ENCODE measurements at regions not wholly inside any gene's neighbourhood (a gene's known extent, or its start where the extent isn't known, plus 50 kb on each side); places are given as distances from the start of the nearest gene placed in this dataset.

DNA sequence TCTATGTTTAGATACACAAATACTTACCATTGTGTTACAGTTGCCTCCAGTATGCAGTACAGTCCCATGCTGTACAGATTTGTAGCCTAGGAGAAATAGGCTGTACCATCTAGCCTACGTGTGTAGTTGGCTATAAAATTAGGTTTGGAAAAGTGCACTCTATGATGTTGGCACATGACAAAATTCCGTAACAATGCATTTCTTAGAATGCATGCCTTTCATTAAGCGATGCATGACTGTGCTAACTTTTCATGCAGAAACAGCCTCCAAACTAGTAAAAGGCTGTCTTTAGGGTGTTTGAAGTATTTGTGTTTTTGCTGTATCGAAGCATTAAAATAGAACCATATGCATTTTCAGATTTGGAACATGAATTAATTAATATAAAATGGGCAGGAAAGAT, 157.9 kb downstream of the RMI1 start:
- TF ChIP-seq, protein P1, sequence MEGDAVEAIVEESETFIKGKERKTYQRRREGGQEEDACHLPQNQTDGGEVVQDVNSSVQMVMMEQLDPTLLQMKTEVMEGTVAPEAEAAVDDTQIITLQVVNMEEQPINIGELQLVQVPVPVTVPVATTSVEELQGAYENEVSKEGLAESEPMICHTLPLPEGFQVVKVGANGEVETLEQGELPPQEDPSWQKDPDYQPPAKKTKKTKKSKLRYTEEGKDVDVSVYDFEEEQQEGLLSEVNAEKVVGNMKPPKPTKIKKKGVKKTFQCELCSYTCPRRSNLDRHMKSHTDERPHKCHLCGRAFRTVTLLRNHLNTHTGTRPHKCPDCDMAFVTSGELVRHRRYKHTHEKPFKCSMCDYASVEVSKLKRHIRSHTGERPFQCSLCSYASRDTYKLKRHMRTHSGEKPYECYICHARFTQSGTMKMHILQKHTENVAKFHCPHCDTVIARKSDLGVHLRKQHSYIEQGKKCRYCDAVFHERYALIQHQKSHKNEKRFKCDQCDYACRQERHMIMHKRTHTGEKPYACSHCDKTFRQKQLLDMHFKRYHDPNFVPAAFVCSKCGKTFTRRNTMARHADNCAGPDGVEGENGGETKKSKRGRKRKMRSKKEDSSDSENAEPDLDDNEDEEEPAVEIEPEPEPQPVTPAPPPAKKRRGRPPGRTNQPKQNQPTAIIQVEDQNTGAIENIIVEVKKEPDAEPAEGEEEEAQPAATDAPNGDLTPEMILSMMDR (IDR thresholded peaks at IDR 0.05) = no peak
- no peak for TF ChIP-seq POLR2A (IDR thresholded peaks at IDR 0.05)

Data from uterus (tissue), 2 donors.